ENCODE measurements at regions not wholly inside any gene's neighbourhood (a gene's known extent, or its start where the extent isn't known, plus 50 kb on each side); places are given as distances from the start of the nearest gene placed in this dataset.

GRCh38 chr20:17109307-17109706 lies 117.5 kb upstream of the PCSK2 start:
- DNase-seq (ENCODE audit: low read depth in 2 of 2) = no peak

- no peak for DNase-seq (ENCODE audit: low read depth in 2 of 2)
Measured at GRCh38 chr20:17128206-17128605, 98.6 kb upstream of the PCSK2 start.

- no peak for DNase-seq (ENCODE audit: low read depth in 2 of 2)
Measured at GRCh38 chr20:17129089-17129488, 97.8 kb upstream of the PCSK2 start.

GRCh38 chr20:17137692-17138091 lies 89.1 kb upstream of the PCSK2 start:
- peak; percentile 53 for DNase-seq (ENCODE audit: low read depth in 2 of 2)

GRCh38 chr20:17138237-17138636 lies 88.6 kb upstream of the PCSK2 start:
- no peak for DNase-seq (ENCODE audit: low read depth in 2 of 2)

- no peak for DNase-seq (ENCODE audit: low read depth in 2 of 2)
Measured at GRCh38 chr20:17140894-17141293, 85.9 kb upstream of the PCSK2 start.

- DNase-seq (ENCODE audit: low read depth in 2 of 2) = no peak
Measured at GRCh38 chr20:17141568-17141967, 85.3 kb upstream of the PCSK2 start.

- no peak for DNase-seq (ENCODE audit: low read depth in 2 of 2)
Measured at GRCh38 chr20:17142666-17143065, 84.2 kb upstream of the PCSK2 start.

- no peak for DNase-seq (ENCODE audit: low read depth in 2 of 2)
Measured at GRCh38 chr20:17150858-17151257, 76.0 kb upstream of the PCSK2 start.

- no peak for DNase-seq (ENCODE audit: low read depth in 2 of 2)
Measured at GRCh38 chr20:17155401-17155800, 71.4 kb upstream of the PCSK2 start.

- no peak for DNase-seq (ENCODE audit: low read depth in 2 of 2)
Measured at GRCh38 chr20:17158701-17159100, 68.1 kb upstream of the PCSK2 start.

GRCh38 chr20:17161673-17162481 lies 65.0 kb upstream of the PCSK2 start:
- DNase-seq (ENCODE audit: low read depth in 2 of 2) = peak; percentile 95 to 96

- no peak for DNase-seq (ENCODE audit: low read depth in 2 of 2)
Measured at GRCh38 chr20:17168026-17168612, 58.7 kb upstream of the PCSK2 start.

- no peak for DNase-seq (ENCODE audit: low read depth in 2 of 2)
Measured at GRCh38 chr20:17169585-17170136, 57.2 kb upstream of the PCSK2 start.

- DNase-seq (ENCODE audit: low read depth in 2 of 2) = peak; percentile 36 to 42
Measured at GRCh38 chr20:17171746-17172280, 55.0 kb upstream of the PCSK2 start.

- DNase-seq (ENCODE audit: low read depth in 2 of 2) = peak; percentile 82 to 85
Measured at GRCh38 chr20:17172836-17173516, 53.9 kb upstream of the PCSK2 start.

Data from fibroblast of skin of left biceps (primary cell).